Aorta (tissue), 5 donors: ENCODE measurements at regions not wholly inside any gene's neighbourhood (a gene's known extent, or its start where the extent isn't known, plus 50 kb on each side); places are given as distances from the start of the nearest gene placed in this dataset.
"Not testable (repeated sequence)": the region's sequence is repeated elsewhere in the genome, so short reads cannot be mapped to it uniquely, and the experiment has no call there.

Experiments used
- ATAC-seq: fragments of 200-7000 bp; cut with Tn5 transposase; one replicate; pipeline ENCODE4 v1.9.1; 2022; ENCODE audit warnings: moderate library complexity; ENCODE audit not compliant: low FRiP score
- DNase-seq, 2 donors: peaks; one replicate each; pipeline ENCODE4 v3.0.0-alpha.2; 2020
- H3K27ac ChIP-seq, 2 donors: one replicate each; pipeline ENCODE4 v1.5.1; 2013; ENCODE audit warnings: low read length in 2 of 2, mild to moderate bottlenecking in 2 of 2, moderate library complexity in 2 of 2, control low read depth in 1 of 2, inconsistent platforms in 1 of 2, low read depth in 1 of 2
- H3K27me3 ChIP-seq, 2 donors: one replicate each; pipeline ENCODE4 v1.6.1; 2013; ENCODE audit warnings: control low read depth in 1 of 2, low read length in 1 of 2, mild to moderate bottlenecking in 1 of 2, moderate library complexity in 1 of 2; ENCODE audit not compliant: insufficient read depth in 2 of 2, control insufficient read depth in 1 of 2
- H3K36me3 ChIP-seq, 2 donors: one replicate each; pipeline ENCODE4 v1.6.1; 2013; ENCODE audit warnings: control low read depth in 1 of 2, low read length in 1 of 2, mild to moderate bottlenecking in 1 of 2; ENCODE audit not compliant: insufficient read depth in 2 of 2, control insufficient read depth in 1 of 2
- H3K4me1 ChIP-seq, 2 donors: one replicate each; pipeline ENCODE4 v1.6.1; 2013; ENCODE audit warnings: low read length in 2 of 2, control low read depth in 1 of 2, mild to moderate bottlenecking in 1 of 2, moderate library complexity in 1 of 2; ENCODE audit not compliant: insufficient read depth in 2 of 2, control insufficient read depth in 1 of 2
- H3K4me3 ChIP-seq, 2 donors: one replicate each; pipeline ENCODE4 v1.5.1; 2013; ENCODE audit warnings: low read length in 2 of 2, control low read depth in 1 of 2, mild to moderate bottlenecking in 1 of 2
- H3K9me3 ChIP-seq: one replicate; pipeline ENCODE4 v1.6.1; 2013; ENCODE audit warnings: mild to moderate bottlenecking, low read length; ENCODE audit not compliant: control insufficient read depth
- WGBS, 2 donors: extraction: QIAGEN DNeasy Blood & Tissue Kit; methylation state at CpG; one replicate each; pipeline ENCODE4 v1.1.7; 2013; 5-methylcytosine and 5-hydroxymethylcytosine counted together
- intact Hi-C, 2 donors: fragments of 100-400 bp; cut with DNase I; formaldehyde crosslinking; loops; one replicate each; pipeline versions ENCODE4 v1.14.2 to v1.15.0; 2022
- donor health status: healthy with polysubstance abuse.
- donor health status: Bipolar disorder and iron deficiency.
- donor health status: DM: no; HTN: no; CAD: no.
- donor health status: DM: no; HTN: no; CAD: no.
- donor health status: DM: yes; HTN: yes; CAD: no.

- no peaks in the 10 kb centered on the region for H3K4me1 ChIP-seq
- ATAC-seq (no peak), DNase-seq (no peak)
- H3K27ac ChIP-seq = no peak overlapping the region
- H3K9me3 ChIP-seq = peaks cover 5% of the 10 kb centered on the region
- intact Hi-C loops = no loop called here
- H3K36me3 ChIP-seq = no peaks in the 10 kb centered on the region
- no peak overlapping the region for H3K4me3 ChIP-seq
- peaks cover 0 to 2% of the 10 kb centered on the region in 2 donors for H3K27me3 ChIP-seq
These were observed 250.9 kb downstream of the YTHDC2 start for GRCh38 chr5:113764382-113764781.

GRCh38 chr5:113766827-113767226 is 253.3 kb downstream of the YTHDC2 start:
- H3K27ac ChIP-seq, intact Hi-C loops, H3K9me3 ChIP-seq, DNase-seq, H3K36me3 ChIP-seq, H3K27me3 ChIP-seq, H3K4me3 ChIP-seq, ATAC-seq, H3K4me1 ChIP-seq: not testable (repeated sequence)
- WGBS, 2 donors = 47 to 70% methylated on average over 2 of the region's 2 CpGs

- H3K36me3 ChIP-seq = no peaks in the 10 kb centered on the region
- H3K27ac ChIP-seq = no peak overlapping the region
- ATAC-seq (no peak), DNase-seq (no peak)
- no peak overlapping the region for H3K4me3 ChIP-seq
- intact Hi-C loops = no loop called here
- peaks cover 5% of the 10 kb centered on the region for H3K9me3 ChIP-seq
- peaks cover 0 to 2% of the 10 kb centered on the region in 2 donors for H3K27me3 ChIP-seq
- H3K4me1 ChIP-seq = no peaks in the 10 kb centered on the region
- 54 to 61% methylated on average over 3 of the region's 3 CpGs for WGBS, 2 donors
These were observed 257.2 kb downstream of the YTHDC2 start for GRCh38 chr5:113770648-113771047.

GRCh38 chr5:113771483-113771882 is 258.0 kb downstream of the YTHDC2 start:
- no peak overlapping the region for H3K27ac ChIP-seq
- DNase-seq (no peak), ATAC-seq (no peak)
- H3K36me3 ChIP-seq = no peaks in the 10 kb centered on the region
- no peaks in the 10 kb centered on the region for H3K4me1 ChIP-seq
- WGBS, 2 donors = 64 to 66% methylated on average over 2 of the region's 2 CpGs
- H3K4me3 ChIP-seq = no peak overlapping the region
- peaks cover 0 to 2% of the 10 kb centered on the region in 2 donors for H3K27me3 ChIP-seq
- peaks cover 5% of the 10 kb centered on the region for H3K9me3 ChIP-seq
- intact Hi-C loops = no loop called here

GRCh38 chr5:113776168-113776567 is 262.7 kb downstream of the YTHDC2 start:
- ATAC-seq (no peak), DNase-seq (no peak)
- H3K4me3 ChIP-seq = no peak overlapping the region
- intact Hi-C loops = no loop called here
- no peak overlapping the region for H3K27ac ChIP-seq
- WGBS, 2 donors = 92 to 98% methylated on average over 5 of the region's 5 CpGs
- H3K27me3 ChIP-seq = no peaks in the 10 kb centered on the region
- H3K9me3 ChIP-seq = no peaks in the 10 kb centered on the region
- no peaks in the 10 kb centered on the region for H3K36me3 ChIP-seq
- no peaks in the 10 kb centered on the region for H3K4me1 ChIP-seq

- no peak for ATAC-seq
These were observed 263.5 kb downstream of the YTHDC2 start for GRCh38 chr5:113776832-113777525.

GRCh38 chr5:113778147-113778546 is 264.7 kb downstream of the YTHDC2 start:
- Histone ChIP-seq H3K4me1 (no peaks in the 10 kb centered on the region), H3K4me3 (no peak overlapping the region), H3K27ac (no peak overlapping the region), H3K36me3 (no peaks in the 10 kb centered on the region), H3K9me3 (no peaks in the 10 kb centered on the region), H3K27me3 (no peaks in the 10 kb centered on the region)
- no peak for ATAC-seq
- 89 to 92% methylated on average over 4 of the region's 4 CpGs for WGBS, 2 donors
- no peak for DNase-seq
- intact Hi-C loops = no loop called here

More at GRCh38 chr5:113776832-113777525, 263.5 kb downstream of the YTHDC2 start:
- no peak overlapping the region for H3K27ac ChIP-seq
- H3K36me3 ChIP-seq = no peaks in the 10 kb centered on the region
- no peaks in the 10 kb centered on the region for H3K9me3 ChIP-seq
- WGBS, 2 donors = 33 to 38% methylated on average over 5 of the region's 5 CpGs
- H3K27me3 ChIP-seq = no peaks in the 10 kb centered on the region
- H3K4me1 ChIP-seq = no peaks in the 10 kb centered on the region
- intact Hi-C loops = no loop called here
- no peak for DNase-seq
- no peak overlapping the region for H3K4me3 ChIP-seq

- intact Hi-C loops = no loop called here
- Histone ChIP-seq H3K4me1 (no peaks in the 10 kb centered on the region), H3K27ac (no peak overlapping the region), H3K27me3 (no peaks in the 10 kb centered on the region), H3K9me3 (no peaks in the 10 kb centered on the region), H3K4me3 (no peak overlapping the region), H3K36me3 (no peaks in the 10 kb centered on the region)
- ATAC-seq (no peak), DNase-seq (no peak)
- WGBS, 2 donors = 30 to 37% methylated on average over 5 of the region's 5 CpGs
These were observed 274.7 kb downstream of the YTHDC2 start for GRCh38 chr5:113788141-113788655.

GRCh38 chr5:113789769-113790168 is 276.3 kb downstream of the YTHDC2 start:
- Histone ChIP-seq H3K9me3 (no peaks in the 10 kb centered on the region), H3K27ac (no peak overlapping the region), H3K4me1 (no peaks in the 10 kb centered on the region), H3K27me3 (no peaks in the 10 kb centered on the region), H3K4me3 (no peak overlapping the region), H3K36me3 (no peaks in the 10 kb centered on the region)
- intact Hi-C loops = no loop called here
- DNase-seq = no peak
- no peak for ATAC-seq
- WGBS, 2 donors = 82 to 84% methylated on average over 3 of the region's 3 CpGs
